Raji (cell line): ENCODE measurements at regions not wholly inside any gene's neighbourhood (a gene's known extent, or its start where the extent isn't known, plus 50 kb on each side); places are given as distances from the start of the nearest gene placed in this dataset.

Experiments
- POLR2A ChIP-seq: IDR thresholded peaks from 2 replicates; pipeline ENCODE4 v1.6.1; 2011; ENCODE audit warnings: low read depth, low read length, control low read depth; ENCODE audit not compliant: insufficient read depth

DNA sequence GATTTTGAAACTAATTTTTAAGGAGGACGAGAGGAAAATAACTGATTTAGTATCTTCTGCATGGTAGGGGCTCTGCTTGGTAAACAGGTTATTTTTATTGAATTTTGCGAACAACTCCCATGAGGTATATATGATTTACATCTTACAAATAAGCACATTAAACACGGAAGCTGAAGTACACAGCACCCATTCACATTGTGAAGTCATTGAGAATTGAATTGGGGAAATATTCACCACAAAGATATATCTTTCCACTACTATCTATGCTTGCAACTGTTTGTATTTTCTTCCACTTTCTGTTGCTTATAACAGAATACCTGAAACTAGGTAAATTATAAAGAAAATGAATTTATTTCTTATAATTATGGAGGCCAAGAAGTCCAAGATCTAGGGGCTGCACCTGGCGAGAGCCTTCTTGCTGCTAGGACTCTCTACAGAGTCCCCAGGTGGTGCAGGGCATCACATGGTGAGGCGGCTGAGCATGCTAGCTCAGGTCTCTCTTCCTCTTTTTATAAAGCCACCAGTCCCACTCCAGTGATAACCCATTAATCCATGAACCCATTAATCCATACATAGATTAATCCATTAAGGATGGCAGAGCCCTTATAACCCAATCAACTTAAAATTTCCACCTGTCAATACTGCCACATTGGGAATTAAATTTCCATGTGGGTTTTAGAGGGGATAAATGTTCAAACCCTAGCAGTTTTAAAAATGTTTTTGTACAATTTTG is 79.0 kb upstream of the ZNF608 start:
- TF ChIP-seq POLR2A, result no peak

DNA sequence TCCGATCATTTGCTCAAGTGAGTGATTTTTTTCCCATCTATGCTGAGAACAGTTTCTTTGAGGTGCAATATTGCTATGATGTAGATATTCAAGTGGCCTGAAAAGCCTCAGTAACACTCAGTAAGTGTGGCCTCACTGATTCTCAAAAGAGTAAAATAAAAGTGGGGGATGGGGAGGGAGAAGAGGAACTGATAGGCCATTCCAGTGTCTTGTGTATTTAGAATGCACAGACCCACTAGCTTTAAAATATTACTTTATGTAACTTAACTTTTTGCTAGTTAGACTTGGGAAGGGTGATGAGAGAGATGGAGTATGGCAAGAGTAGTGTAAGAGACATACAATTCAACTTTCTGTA is 79.5 kb upstream of the ZNF608 start:
- TF ChIP-seq POLR2A, result no peak

DNA sequence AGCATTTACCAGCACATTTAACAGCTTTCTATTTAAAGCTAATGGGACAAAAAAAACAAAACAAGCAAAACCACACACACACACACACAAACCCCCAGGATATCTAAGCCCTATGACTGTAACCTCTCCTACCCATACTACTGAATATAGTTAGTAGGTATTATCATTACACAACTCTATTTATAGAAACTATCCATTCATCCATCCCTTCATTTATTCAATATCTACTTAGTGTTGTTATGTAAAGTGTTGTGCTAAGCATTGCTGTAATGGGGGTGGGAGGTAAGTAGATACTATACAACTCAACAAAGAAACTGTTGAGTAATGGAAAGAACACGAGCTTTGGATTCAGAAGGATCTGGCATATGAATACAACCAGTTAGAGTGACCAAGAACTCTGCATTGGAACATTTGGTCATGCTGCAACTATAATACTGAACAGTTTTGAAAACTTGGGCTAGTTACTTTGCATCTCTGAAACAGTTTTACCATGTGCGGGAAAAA is 82.3 kb upstream of the ZNF608 start:
- no peak for TF ChIP-seq POLR2A

DNA sequence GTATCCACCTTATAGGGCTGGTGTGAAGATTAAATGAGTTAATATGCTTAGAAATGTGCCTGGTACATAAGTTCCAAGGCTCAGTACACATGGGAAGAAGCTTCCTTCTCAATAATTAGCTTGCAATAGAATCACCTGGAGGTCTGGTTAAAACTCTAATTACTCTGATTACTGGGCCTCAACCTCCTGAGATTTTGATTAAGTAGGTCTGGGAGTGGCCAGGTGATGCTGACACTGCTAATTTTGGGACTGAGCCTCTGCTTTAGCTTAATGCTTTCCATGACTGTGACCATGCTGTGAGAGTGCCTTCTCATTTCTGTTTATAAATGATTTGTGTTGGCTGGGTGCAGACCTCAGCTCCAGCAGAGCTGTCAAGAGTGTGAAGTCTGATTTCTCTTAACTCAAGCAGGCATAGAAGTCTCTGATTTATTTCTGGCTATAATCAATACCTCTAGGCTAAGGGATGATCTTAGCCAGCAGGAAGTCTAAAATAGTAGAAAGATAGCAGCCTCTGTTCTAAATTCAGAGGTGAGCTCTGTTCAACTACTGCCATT is 85.3 kb upstream of the ZNF608 start:
- no peak for TF ChIP-seq POLR2A

DNA sequence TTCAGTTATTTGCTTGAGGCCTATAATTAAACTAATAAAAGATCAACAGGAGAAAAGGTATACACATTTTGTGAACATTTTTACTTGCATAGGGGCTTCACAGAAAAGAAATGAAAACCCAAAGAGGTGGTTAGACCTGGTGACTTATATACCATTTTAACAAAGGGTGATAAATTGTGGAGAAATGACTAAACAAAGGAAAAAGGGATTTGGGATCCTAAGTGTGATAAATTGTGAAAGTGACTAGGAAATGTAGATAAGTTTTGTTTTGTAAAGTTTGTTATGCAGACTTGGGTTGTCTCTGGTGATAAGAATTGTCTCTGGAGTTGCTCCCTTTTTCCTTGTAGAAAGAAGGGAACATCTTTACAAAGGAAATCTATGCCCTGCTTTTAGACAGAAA is 86.1 kb upstream of the ZNF608 start:
- no peak for TF ChIP-seq POLR2A

DNA sequence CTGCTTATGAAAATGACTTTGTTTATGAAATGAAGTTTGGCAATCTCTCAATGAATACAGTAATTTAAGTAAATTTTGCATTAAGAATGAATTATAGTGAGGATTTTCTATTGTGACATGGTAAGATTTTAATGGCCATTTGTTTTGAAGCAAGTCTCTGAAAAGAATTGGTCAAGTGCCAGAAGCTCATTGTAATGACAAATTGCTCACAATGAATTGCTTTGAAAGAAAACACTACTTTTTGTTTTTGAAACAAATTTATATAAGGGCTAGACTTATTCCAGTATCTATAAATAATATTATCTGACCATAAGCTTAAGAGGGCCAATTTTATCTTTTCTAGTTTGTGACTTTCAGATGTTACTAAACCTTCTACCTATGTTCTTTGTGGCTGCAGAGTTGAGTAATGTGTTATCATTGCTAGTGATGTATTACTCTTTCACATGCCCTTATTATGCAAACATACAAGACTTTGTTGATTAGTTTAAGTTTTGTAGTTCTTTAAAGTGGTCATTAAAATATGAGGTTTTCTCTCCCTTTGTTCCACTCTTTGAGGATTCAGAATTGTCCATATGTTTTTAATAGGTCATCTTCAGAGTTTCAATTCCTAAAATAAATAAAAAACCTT is 93.0 kb upstream of the ZNF608 start:
- no peak for TF ChIP-seq POLR2A

DNA sequence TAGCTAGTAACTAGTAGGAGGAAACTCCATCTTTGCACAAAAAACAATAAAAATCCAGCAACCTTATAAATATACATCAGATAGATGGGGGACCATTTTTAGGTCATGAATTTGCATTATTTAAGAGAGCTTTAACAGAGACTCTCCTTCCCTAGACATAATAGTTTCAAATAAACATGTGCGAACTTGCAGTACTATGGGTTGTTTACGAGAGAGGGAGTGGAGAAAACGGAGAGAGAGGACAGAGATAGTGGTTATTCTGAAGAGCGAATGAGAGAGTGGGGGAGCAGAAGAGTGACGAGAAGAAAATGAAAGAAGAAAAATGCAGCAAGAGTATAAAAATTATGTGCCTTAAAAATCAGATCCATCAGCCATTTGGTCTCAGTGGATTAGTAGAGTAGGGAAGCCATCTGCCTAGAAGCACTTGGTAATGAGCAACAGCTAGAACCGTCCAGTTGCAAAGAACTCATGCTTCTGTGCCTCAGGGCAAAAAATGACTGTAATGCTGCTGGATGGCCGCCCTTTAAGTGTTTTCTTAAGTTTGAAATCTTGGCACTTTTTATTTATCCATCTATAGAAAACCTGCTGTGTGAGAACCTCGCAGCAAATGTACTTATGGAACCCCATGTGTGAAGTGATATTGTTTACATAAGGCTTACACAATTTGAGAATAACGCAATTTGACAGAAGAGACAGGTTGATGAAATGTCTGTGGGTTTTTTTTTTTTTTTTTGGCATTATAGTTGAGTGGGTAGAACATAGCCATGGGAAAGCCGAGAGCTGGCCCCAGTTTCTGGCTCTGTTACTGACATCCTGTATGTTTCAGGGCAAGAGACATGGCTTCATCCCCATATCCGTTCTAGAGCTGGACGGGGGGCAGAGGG is 95.6 kb upstream of the ZNF608 start:
- TF ChIP-seq POLR2A, result no peak

DNA sequence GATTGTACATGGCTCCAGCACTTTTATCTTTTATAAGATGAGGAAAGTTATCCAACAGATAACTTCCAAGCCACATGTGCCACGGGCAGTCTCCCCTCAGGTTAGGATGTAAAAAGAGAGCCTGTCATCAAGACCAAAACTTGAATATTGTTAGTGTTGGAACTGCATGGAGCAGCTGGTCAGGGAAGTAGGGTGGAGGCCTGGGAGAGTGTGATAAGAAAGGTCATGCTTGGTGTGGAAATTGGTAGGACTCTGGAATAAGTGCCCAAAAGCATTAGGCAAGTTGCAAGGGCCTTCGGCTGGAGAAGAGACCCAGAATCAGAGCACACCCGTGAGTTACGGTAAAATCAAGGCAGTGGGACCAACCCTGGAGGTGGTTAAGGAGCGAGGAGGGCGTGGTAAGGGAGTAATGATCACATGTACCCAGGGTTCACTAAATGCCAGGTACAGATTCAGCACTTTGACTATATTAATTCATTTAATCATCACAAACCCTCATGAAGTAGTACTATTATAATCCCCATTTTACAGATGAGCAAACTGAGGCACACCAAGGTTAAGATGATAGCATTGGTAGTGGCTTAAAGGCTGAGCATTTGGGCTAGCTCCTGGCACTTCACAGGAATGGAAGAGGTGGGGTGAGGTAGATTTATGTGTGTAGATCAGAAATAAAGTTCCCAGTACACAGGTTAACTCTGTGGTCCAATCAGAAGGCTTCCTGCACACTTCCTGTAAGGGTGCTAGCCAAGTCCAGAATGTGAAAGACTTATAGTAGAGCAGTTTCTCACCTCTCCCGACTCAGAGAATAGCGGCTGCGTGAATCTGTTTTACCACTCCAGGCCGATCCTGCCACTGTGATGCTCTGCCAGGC is 96.5 kb upstream of the ZNF608 start:
- no peak for TF ChIP-seq POLR2A

DNA sequence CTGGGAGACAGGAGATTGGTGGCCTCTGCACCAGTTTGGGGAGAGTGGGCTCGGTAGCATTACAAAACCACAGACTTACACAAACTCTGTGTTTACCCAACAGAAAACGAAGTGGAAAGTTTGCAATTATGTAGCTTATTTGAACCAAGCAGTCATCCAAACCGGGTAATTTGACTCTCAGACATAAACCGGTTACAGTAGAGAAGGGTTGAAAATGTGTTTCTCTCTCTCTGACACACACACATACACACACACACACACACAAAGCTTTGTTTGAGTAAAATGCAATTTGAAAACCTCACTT is 97.1 kb upstream of the ZNF608 start:
- no peak for TF ChIP-seq POLR2A

DNA sequence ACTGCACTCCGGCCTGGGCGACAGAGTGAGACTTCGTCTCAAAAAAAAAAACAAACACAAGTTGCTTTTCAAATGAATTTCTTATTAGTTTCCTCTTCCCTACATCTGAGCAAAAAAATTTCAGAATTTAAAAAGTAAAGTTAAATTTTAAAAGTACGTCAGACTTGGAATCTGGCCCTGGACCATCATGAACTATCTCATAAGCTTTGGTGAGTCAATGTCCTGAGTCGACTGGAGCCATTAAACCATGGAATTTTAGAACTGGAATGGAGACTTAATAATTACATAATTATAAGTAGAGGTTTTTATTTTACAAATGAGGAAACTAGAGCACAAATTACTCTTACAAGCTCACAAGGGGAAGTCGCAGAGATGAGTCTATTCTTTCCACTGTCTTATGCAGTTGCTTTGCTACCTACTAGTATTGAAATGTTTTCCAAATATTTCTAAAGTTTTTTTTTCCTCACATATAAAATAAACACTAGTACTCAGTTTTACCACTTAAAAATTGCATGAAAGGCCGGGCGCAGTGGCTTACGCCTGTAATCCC is 98.0 kb upstream of the ZNF608 start:
- no peak for TF ChIP-seq POLR2A

DNA sequence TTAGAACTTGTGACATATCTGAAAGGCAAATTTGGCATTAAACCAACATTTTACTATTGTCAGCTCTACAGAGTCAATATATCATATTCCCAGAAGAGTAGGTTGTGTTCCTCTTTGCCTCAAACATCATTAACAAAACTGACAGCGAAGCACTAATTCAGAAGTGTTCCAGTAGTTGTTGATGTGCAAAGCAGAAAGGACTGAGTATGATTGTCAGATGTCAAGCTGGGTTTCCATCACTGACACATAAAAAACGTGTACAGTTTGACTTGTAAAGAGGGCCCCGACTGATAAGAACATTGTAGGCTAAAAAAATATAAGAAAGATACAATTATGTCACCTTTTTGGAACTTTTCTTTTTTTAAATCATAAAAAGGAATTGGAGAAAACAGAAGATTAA is 101.5 kb upstream of the ZNF608 start:
- TF ChIP-seq POLR2A, result no peak

DNA sequence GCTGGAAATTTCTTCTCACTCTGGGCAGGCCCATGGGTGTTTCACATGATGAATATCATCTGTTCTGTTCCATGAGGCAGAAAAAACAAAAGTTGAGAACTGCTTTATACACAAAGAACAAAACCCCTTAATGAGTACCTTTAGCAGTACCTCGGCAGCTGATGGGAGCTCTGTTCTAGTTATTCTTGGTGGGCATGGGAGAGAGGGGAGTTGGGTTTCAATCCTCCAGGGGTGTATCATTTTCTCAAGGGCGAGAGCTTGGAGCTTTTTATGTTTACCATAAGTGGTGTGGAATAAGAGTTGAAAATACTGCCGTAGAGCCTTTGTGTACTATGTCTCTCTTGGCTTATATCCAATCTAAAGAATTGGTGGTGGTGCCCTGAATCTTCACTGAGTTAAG is 103.3 kb upstream of the ZNF608 start:
- TF ChIP-seq POLR2A, result no peak

DNA sequence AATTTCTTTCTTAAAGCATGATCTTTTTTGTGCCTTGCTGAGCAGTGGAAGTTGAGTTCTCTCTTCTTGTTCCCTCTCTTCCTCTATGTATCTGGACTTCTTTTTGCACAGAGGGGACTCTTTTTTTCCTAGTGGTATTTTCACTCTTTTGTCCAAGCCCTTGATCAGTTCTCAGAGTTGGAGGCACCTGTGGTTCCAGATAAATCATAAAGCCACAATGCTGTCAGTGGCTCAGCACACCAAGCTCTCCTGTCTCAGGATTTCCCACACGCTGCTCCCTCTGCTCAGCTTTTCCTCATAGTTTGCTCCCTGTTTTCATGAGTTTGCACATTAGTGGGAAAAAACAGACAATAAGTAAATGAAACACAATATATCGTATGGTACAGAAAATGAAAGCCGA is 110.3 kb upstream of the ZNF608 start:
- no peak for TF ChIP-seq POLR2A

DNA sequence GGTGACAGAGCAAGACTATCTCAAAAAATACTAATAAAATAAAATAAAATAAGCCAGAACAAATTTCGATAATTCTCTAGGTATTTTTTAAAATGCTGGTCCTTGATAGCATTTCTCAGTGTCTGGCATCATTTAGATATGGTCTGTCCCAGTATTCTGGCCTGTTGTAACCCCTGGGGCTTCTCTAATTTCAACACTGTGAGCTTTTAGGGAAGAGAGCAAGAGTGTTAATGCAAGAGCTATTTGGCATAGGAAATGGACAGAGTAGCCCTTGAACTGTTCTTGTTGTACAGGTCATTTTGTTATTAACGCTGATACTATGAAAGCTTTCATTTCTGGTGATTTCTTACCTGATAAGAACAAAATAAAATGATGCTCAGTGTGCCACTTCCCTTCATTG is 112.2 kb upstream of the ZNF608 start:
- no peak for TF ChIP-seq POLR2A
